ENCODE measurements at regions not wholly inside any gene's neighbourhood (a gene's known extent, or its start where the extent isn't known, plus 50 kb on each side); places are given as distances from the start of the nearest gene placed in this dataset.

DNA sequence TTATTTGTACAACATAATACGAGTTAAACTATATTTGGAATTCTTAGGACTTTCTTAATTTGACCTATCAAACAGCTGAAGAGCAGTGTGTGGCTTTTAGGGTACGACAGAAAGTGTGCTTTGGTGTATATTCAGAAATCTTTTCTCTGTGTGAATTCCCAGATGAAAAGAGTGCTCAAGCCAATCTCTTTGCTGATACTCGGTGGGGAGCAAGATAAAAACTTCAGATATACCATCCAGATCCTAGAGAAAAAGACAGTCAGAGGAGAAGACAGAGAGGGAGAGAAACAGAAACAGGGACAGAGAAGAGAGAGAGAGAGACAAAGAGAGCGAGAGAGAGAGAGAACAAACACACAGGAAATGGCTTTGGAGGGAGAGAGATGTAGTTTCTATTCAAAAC, 658.3 kb upstream of the CPEB2 start:
- no peak for DNase-seq
- no CpG with 5 or more reads among the region's 4 CpGs for WGBS (ENCODE audit: extremely low coverage, insufficient read length, low lambda C conversion rate)
- Histone ChIP-seq H2AK5ac (ENCODE audit: insufficient read length, low read length) (no peak overlapping the region), H3T11ph (ENCODE audit: low read length) (no peak overlapping the region), H4K20me1 (ENCODE audit: control insufficient read depth, insufficient read depth, insufficient read length) (no peaks in the 10 kb centered on the region), H2AFZ (ENCODE audit: low read length) (no peak overlapping the region), H3K23ac (ENCODE audit: insufficient read length, low read depth, low read length) (no peak overlapping the region), H3K23me2 (ENCODE audit: insufficient read length, low read depth, low read length, poor library complexity, severe bottlenecking) (no peaks in the 10 kb centered on the region), H2BK5ac (ENCODE audit: insufficient read length, low read length) (no peak overlapping the region), H2BK20ac (ENCODE audit: low read depth, low read length, poor library complexity, severe bottlenecking) (no peak overlapping the region), H4K5ac (ENCODE audit: insufficient read length, low read depth, low read length) (no peak overlapping the region), H3K56ac (ENCODE audit: insufficient read length, low read depth, low read length) (no peak overlapping the region), H3K79me1 (ENCODE audit: insufficient read depth, low read depth, low read length, poor library complexity, severe bottlenecking) (no peaks in the 10 kb centered on the region), H3K9ac (ENCODE audit: extremely low read depth, insufficient read length, low read length) (no peak overlapping the region), H3K4me2 (ENCODE audit: insufficient read depth, insufficient read length, low read length) (no peak overlapping the region), H4K8ac (replicated peaks; ENCODE audit: insufficient read length, low read depth, low read length) (no peak overlapping the region), H3K4me1 (ENCODE audit: insufficient read depth, low read length) (no peaks in the 10 kb centered on the region; the same call in none of the 2 replicates), H3K79me2 (ENCODE audit: insufficient read depth, low read length) (no peaks in the 10 kb centered on the region; the same call in 1 of the 2 replicates), H3K14ac (ENCODE audit: insufficient read depth, low read length) (no peak overlapping the region), H3K4ac (ENCODE audit: low read depth, low read length) (no peak overlapping the region), H4K91ac (ENCODE audit: insufficient read length, low read depth, low read length) (no peak overlapping the region), H3K18ac (ENCODE audit: insufficient read length, low read depth, low read length) (no peak overlapping the region), H3K27me3 (ENCODE audit: insufficient read depth, low read length) (no peaks in the 10 kb centered on the region), H3K9me3 (ENCODE audit: control insufficient read depth, low read depth, low read length) (no peaks in the 10 kb centered on the region), H2BK120ac (ENCODE audit: low read depth, low read length, poor library complexity, severe bottlenecking) (no peak overlapping the region), H2BK15ac (ENCODE audit: low read depth, low read length) (no peak overlapping the region), H3K27ac (ENCODE audit: insufficient read length, low read depth, low read length) (no peak overlapping the region), H2BK12ac (ENCODE audit: insufficient read length, low read depth, low read length) (no peak overlapping the region)
- H3K9me3 Mint-ChIP-seq: no peaks in the 10 kb centered on the region
- TF ChIP-seq, protein P1, sequence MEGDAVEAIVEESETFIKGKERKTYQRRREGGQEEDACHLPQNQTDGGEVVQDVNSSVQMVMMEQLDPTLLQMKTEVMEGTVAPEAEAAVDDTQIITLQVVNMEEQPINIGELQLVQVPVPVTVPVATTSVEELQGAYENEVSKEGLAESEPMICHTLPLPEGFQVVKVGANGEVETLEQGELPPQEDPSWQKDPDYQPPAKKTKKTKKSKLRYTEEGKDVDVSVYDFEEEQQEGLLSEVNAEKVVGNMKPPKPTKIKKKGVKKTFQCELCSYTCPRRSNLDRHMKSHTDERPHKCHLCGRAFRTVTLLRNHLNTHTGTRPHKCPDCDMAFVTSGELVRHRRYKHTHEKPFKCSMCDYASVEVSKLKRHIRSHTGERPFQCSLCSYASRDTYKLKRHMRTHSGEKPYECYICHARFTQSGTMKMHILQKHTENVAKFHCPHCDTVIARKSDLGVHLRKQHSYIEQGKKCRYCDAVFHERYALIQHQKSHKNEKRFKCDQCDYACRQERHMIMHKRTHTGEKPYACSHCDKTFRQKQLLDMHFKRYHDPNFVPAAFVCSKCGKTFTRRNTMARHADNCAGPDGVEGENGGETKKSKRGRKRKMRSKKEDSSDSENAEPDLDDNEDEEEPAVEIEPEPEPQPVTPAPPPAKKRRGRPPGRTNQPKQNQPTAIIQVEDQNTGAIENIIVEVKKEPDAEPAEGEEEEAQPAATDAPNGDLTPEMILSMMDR (conservative IDR thresholded peaks at IDR 0.05): no peak
- no peaks in the 10 kb centered on the region for H3K27me3 Mint-ChIP-seq (ENCODE audit: low read depth)
- H3K27ac Mint-ChIP-seq: 0 out of 7 replicates have a peak overlapping the region, but pooled peaks of 1 of the 3 experiments have one; percentile 22
- H3K4me3 Mint-ChIP-seq: no peak overlapping the region
- H3K4me1 Mint-ChIP-seq: peaks cover 16 to 19% of the 10 kb centered on the region in 2 experiments
- no peaks in the 10 kb centered on the region for H3K36me3 Mint-ChIP-seq (ENCODE audit: insufficient read depth in 1 of 3, low read depth in 3 of 3)

All from H9 (cell line).